Panc1 (cell line): ENCODE measurements at regions not wholly inside any gene's neighbourhood (a gene's known extent, or its start where the extent isn't known, plus 50 kb on each side); places are given as distances from the start of the nearest gene placed in this dataset.

Experiments
- ATAC-seq: fragments of 200-7000 bp; cut with Tn5 transposase; 2 replicates; pipeline ENCODE4 v1.9.1; 2020; ENCODE audit warnings: mild to moderate bottlenecking, moderate library complexity
- BruUV-seq: library from RNA; stranded (reverse); fragments of 400-500 nt; replicated peaks from 2 replicates; lab custom pipeline; 2021; lab: Mats Ljungman, UMichigan
- CTCF ChIA-PET: fragments of 300-600 bp; sonication (Branson Sonifier 250); formaldehyde crosslinking; loops from one replicate; lab custom pipeline; 2022; ENCODE audit warnings: antibody characterized with exemption; lab: Charles Lee
- POLR2A ChIA-PET: fragments of 300-600 bp; sonication (Branson Sonifier 250); formaldehyde crosslinking; loops from one replicate; lab custom pipeline; 2022; ENCODE audit warnings: antibody characterized with exemption; lab: Charles Lee
- DNase-seq: peaks from one replicate; pipeline ENCODE4 v3.0.0-alpha.2; 2010; ENCODE audit warnings: low read depth, low spot score
- H3K27ac ChIP-seq: 2 replicates; pipeline ENCODE4 v1.5.1; 2011; ENCODE audit warnings: mild to moderate bottlenecking, low read length, inconsistent platforms
- H3K27me3 ChIP-seq: fragments of 200-500 bp; sonication (Bioruptor generic); 2 replicates; pipeline ENCODE4 v1.6.0; 2014; ENCODE audit warnings: low read length, inconsistent platforms; ENCODE audit not compliant: control insufficient read depth, insufficient read depth
- H3K36me3 ChIP-seq: fragments of 200-500 bp; sonication (Bioruptor generic); 2 replicates; pipeline ENCODE4 v1.5.1; 2014; ENCODE audit warnings: inconsistent platforms, mild to moderate bottlenecking, low read length, moderate library complexity; ENCODE audit not compliant: control insufficient read depth, insufficient read depth
- H3K4me1 ChIP-seq: 2 replicates; pipeline ENCODE4 v1.5.1; 2011; ENCODE audit warnings: inconsistent platforms, mild to moderate bottlenecking, low read length, moderate library complexity; ENCODE audit not compliant: control insufficient read depth, insufficient read depth
- H3K4me3 ChIP-seq, 2 experiments: 2 replicates each; pipeline ENCODE4 v1.5.1; 2011 to 2012; ENCODE audit warnings: low read depth in 2 of 2, low read length in 2 of 2, mild to moderate bottlenecking in 2 of 2, inconsistent platforms in 1 of 2, moderate library complexity in 1 of 2
- H3K9me3 ChIP-seq: fragments of 200-500 bp; sonication (Bioruptor generic); 2 replicates; pipeline ENCODE4 v1.5.1; 2014; ENCODE audit warnings: low read depth, mild to moderate bottlenecking, inconsistent platforms, low read length, moderate library complexity; ENCODE audit not compliant: control insufficient read depth, insufficient read depth
- POLR2AphosphoS5 ChIP-seq: IDR thresholded peaks from 2 replicates; pipeline ENCODE4 v1.6.1; 2012; ENCODE audit warnings: mild to moderate bottlenecking, low read depth, low read length, moderate library complexity
- SIN3A ChIP-seq: IDR thresholded peaks from 2 replicates; pipeline ENCODE4 v1.6.1; 2012; ENCODE audit warnings: low read depth, mild to moderate bottlenecking, low read length, moderate library complexity, borderline replicate concordance; ENCODE audit not compliant: insufficient read depth
- TCF7L2 ChIP-seq: IDR thresholded peaks from 2 replicates; pipeline ENCODE4 v1.6.1; 2011; ENCODE audit warnings: mild to moderate bottlenecking, low read depth, low read length, inconsistent platforms
- in situ Hi-C: cut with HindIII; loops from 2 replicates; pipeline ENCODE4 v1.10.0; 2016; ENCODE audit warnings: low sequenced_read_pairs, low pct_unique_long_range_greater_than_20kb
- intact Hi-C: fragments of 100-400 bp; cut with micrococcal nuclease; formaldehyde crosslinking; loops from one replicate; pipeline ENCODE4 v1.10.0; 2022; ENCODE audit not compliant: unreplicated experiment
- TF ChIP-seq, protein P1 (sequence below): fragments of 450-650 bp; IDR thresholded peaks from 2 replicates; pipeline ENCODE4 v1.5.1; 2017; ENCODE audit warnings: mild to moderate bottlenecking
- TF ChIP-seq, protein P2 (sequence below), 2 experiments: IDR thresholded peaks; 2 replicates each; pipeline ENCODE4 v1.6.1; 2011 to 2012; ENCODE audit warnings: low read depth in 2 of 2, control low read depth in 1 of 2, low read length in 1 of 2, mild to moderate bottlenecking in 1 of 2, moderate library complexity in 1 of 2; ENCODE audit not compliant: insufficient read depth in 1 of 2

DNA sequence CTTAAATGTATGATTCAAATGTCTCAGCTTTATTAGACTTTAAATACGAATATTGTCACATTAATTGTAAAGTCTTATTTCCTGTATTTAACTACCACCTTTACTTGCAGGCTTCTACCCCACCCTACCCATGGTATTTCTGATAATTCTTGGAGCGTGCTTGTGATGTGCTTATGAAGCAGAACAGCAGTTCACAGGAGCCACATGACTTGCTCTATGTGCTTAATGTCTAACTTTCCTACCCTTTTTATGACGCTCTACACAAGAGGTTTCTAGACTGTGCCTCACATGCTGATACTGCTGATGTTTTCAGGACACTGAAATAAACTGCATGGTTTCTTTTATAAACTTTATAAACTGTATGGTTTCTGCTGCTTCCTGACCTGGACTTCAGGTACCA lies 553.5 kb upstream of the CCDC54 start:
- in situ Hi-C loops: no loop called here
- BruUV-seq: no TSS peak
- POLR2A ChIA-PET: no interaction called here
- H3K27me3 ChIP-seq: no peaks in the 10 kb centered on the region
- ATAC-seq: no peak
- no peaks in the 10 kb centered on the region for H3K9me3 ChIP-seq
- intact Hi-C loops: loop anchor here (2.0 kb wide), 1 partner anchor 241 kb away; no protein-coding TSS in a partner anchor
- TF ChIP-seq, protein P1, sequence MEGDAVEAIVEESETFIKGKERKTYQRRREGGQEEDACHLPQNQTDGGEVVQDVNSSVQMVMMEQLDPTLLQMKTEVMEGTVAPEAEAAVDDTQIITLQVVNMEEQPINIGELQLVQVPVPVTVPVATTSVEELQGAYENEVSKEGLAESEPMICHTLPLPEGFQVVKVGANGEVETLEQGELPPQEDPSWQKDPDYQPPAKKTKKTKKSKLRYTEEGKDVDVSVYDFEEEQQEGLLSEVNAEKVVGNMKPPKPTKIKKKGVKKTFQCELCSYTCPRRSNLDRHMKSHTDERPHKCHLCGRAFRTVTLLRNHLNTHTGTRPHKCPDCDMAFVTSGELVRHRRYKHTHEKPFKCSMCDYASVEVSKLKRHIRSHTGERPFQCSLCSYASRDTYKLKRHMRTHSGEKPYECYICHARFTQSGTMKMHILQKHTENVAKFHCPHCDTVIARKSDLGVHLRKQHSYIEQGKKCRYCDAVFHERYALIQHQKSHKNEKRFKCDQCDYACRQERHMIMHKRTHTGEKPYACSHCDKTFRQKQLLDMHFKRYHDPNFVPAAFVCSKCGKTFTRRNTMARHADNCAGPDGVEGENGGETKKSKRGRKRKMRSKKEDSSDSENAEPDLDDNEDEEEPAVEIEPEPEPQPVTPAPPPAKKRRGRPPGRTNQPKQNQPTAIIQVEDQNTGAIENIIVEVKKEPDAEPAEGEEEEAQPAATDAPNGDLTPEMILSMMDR: no peak
- TF ChIP-seq, protein P2, sequence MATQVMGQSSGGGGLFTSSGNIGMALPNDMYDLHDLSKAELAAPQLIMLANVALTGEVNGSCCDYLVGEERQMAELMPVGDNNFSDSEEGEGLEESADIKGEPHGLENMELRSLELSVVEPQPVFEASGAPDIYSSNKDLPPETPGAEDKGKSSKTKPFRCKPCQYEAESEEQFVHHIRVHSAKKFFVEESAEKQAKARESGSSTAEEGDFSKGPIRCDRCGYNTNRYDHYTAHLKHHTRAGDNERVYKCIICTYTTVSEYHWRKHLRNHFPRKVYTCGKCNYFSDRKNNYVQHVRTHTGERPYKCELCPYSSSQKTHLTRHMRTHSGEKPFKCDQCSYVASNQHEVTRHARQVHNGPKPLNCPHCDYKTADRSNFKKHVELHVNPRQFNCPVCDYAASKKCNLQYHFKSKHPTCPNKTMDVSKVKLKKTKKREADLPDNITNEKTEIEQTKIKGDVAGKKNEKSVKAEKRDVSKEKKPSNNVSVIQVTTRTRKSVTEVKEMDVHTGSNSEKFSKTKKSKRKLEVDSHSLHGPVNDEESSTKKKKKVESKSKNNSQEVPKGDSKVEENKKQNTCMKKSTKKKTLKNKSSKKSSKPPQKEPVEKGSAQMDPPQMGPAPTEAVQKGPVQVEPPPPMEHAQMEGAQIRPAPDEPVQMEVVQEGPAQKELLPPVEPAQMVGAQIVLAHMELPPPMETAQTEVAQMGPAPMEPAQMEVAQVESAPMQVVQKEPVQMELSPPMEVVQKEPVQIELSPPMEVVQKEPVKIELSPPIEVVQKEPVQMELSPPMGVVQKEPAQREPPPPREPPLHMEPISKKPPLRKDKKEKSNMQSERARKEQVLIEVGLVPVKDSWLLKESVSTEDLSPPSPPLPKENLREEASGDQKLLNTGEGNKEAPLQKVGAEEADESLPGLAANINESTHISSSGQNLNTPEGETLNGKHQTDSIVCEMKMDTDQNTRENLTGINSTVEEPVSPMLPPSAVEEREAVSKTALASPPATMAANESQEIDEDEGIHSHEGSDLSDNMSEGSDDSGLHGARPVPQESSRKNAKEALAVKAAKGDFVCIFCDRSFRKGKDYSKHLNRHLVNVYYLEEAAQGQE (IDR thresholded peaks at IDR 0.05; ENCODE audit: insufficient read depth in 1 of 2, low read depth in 2 of 2, low read length in 1 of 2): no peak
- no peak for TF ChIP-seq POLR2AphosphoS5
- no peak for TF ChIP-seq TCF7L2
- TF ChIP-seq SIN3A: no peak
- no peaks in the 10 kb centered on the region for H3K36me3 ChIP-seq
- no peak for DNase-seq
- CTCF ChIA-PET: no interaction called here
- no peak overlapping the region for H3K4me3 ChIP-seq
- no peak overlapping the region for H3K27ac ChIP-seq
- no peaks in the 10 kb centered on the region for H3K4me1 ChIP-seq

DNA sequence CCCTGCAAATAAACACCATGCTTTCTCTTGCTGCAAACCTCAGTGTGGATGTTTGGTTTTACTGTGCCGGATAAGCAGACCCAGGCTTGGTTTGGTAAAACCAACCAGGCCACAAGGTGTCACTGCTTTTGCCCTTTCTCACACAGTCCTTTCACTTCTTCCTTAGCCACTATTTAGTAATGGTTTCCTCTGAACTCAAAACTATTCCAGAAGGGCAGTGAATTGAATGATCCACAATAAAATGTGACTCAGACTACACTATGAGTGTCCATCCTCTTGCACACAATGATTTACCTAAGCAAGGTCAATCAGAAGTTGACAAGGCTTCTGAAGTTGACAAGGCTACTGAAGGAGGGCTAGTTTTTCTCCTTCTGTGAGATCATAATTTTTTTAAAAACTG lies 552.4 kb upstream of the CCDC54 start:
- BruUV-seq: no TSS peak
- intact Hi-C loops: loop anchor here (2.0 kb wide), 1 partner anchor 240 kb away; no protein-coding TSS in a partner anchor
- no peaks in the 10 kb centered on the region for H3K9me3 ChIP-seq
- POLR2A ChIA-PET: no interaction called here
- CTCF ChIA-PET: no interaction called here
- DNase-seq: peak; percentile 13
- H3K27ac ChIP-seq: no peak overlapping the region
- H3K4me1 ChIP-seq: no peaks in the 10 kb centered on the region
- ATAC-seq: no peak
- H3K36me3 ChIP-seq: no peaks in the 10 kb centered on the region
- TF ChIP-seq, protein P2 (IDR thresholded peaks at IDR 0.05; ENCODE audit: insufficient read depth in 1 of 2, low read depth in 2 of 2, low read length in 1 of 2): no peak
- TF ChIP-seq TCF7L2: no peak
- TF ChIP-seq, protein P1: peak; percentile 34
- TF ChIP-seq SIN3A: no peak
- no peak for TF ChIP-seq POLR2AphosphoS5
- in situ Hi-C loops: no loop called here
- H3K27me3 ChIP-seq: no peaks in the 10 kb centered on the region
- no peak overlapping the region for H3K4me3 ChIP-seq
